MCF 10A (cell line): ENCODE measurements at regions not wholly inside any gene's neighbourhood (a gene's known extent, or its start where the extent isn't known, plus 50 kb on each side); places are given as distances from the start of the nearest gene placed in this dataset.
A peak's percentile ranks its signal among the peaks of the same experiment; 100 is the strongest.

Source experiments
- BruUV-seq: library from RNA; stranded (reverse); fragments of 400-500 nt; replicated peaks from 2 replicates; lab custom pipeline; 2021; lab: Mats Ljungman, UMichigan
- CTCF ChIA-PET: fragments of 300-600 bp; sonication (Branson Sonifier 250); formaldehyde crosslinking; extraction: SDS; loops from one replicate; lab custom pipeline; 2021; ENCODE audit warnings: antibody characterized with exemption, inconsistent platforms; lab: Yijun Ruan, JAX
- POLR2A ChIA-PET: fragments of 300-600, 350-650 bp; sonication (Branson Sonifier 250); formaldehyde crosslinking; extraction: SDS; loops from one replicate; lab custom pipeline; 2020; ENCODE audit warnings: antibody characterized with exemption, inconsistent platforms; lab: Yijun Ruan, JAX
- DNase-seq: peaks from one replicate; pipeline ENCODE4 v3.0.0-alpha.2; 2018; ENCODE audit not compliant: unreplicated experiment
- H3K27ac Mint-ChIP-seq: one replicate; pipeline ENCODE4 v1.8.0; 2022; ENCODE audit warnings: mild to moderate bottlenecking, low read depth, mixed read lengths; ENCODE audit not compliant: unreplicated experiment
- H3K27me3 Mint-ChIP-seq: one replicate; pipeline ENCODE4 v1.8.0; 2022; ENCODE audit warnings: mixed read lengths; ENCODE audit not compliant: insufficient read depth, unreplicated experiment
- H3K36me3 Mint-ChIP-seq: one replicate; pipeline ENCODE4 v1.8.0; 2022; ENCODE audit warnings: mild to moderate bottlenecking, moderate library complexity, mixed read lengths; ENCODE audit not compliant: insufficient read depth, unreplicated experiment
- H3K4me1 Mint-ChIP-seq: one replicate; pipeline ENCODE4 v1.8.0; 2022; ENCODE audit warnings: mixed read lengths; ENCODE audit not compliant: insufficient read depth, unreplicated experiment
- H3K4me3 Mint-ChIP-seq: one replicate; pipeline ENCODE4 v1.8.0; 2022; ENCODE audit warnings: mild to moderate bottlenecking, moderate library complexity, mixed read lengths; ENCODE audit not compliant: unreplicated experiment
- H3K9me3 Mint-ChIP-seq: one replicate; pipeline ENCODE4 v1.8.0; 2022; ENCODE audit warnings: mixed read lengths; ENCODE audit not compliant: unreplicated experiment
- CTCF ChIP-seq: fragments of 200-600 bp; IDR thresholded peaks from one replicate; pipeline ENCODE4 v1.8.0; 2022; ENCODE audit warnings: antibody characterized with exemption, mild to moderate bottlenecking; ENCODE audit not compliant: unreplicated experiment
- intact Hi-C: fragments of 100-400 bp; cut with micrococcal nuclease; formaldehyde crosslinking; loops from 2 replicates; pipeline ENCODE4 v1.14.1; 2022

- Mint-ChIP-seq H3K27ac (no peak overlapping the region), H3K27me3 (peaks cover 75% of the 10 kb centered on the region), H3K9me3 (no peaks in the 10 kb centered on the region), H3K4me1 (peaks cover 6% of the 10 kb centered on the region), H3K36me3 (no peaks in the 10 kb centered on the region), H3K4me3 (no peak overlapping the region)
- intact Hi-C loops, result no loop called here
- CTCF ChIA-PET, result no interaction called here
- no peak for DNase-seq
- no peak for TF ChIP-seq CTCF
- BruUV-seq, result no TSS peak
- POLR2A ChIA-PET, result no interaction called here
Measured at GRCh38 chr4:1524761-1525160, 118.5 kb upstream of the NKX1-1 start.

- intact Hi-C loops, result no loop called here
- no peaks in the 10 kb centered on the region for H3K9me3 Mint-ChIP-seq
- no peak overlapping the region for H3K27ac Mint-ChIP-seq
- no TSS peak for BruUV-seq
- no peak overlapping the region for H3K4me3 Mint-ChIP-seq
- peaks cover 75% of the 10 kb centered on the region for H3K27me3 Mint-ChIP-seq
- peak; percentile 6 for DNase-seq
- no peaks in the 10 kb centered on the region for H3K36me3 Mint-ChIP-seq
- CTCF ChIA-PET, result no interaction called here
- no peak for TF ChIP-seq CTCF
- POLR2A ChIA-PET, result no interaction called here
- H3K4me1 Mint-ChIP-seq, result peaks cover 6% of the 10 kb centered on the region
Measured at GRCh38 chr4:1523907-1524636, 117.8 kb upstream of the NKX1-1 start.

GRCh38 chr4:1523506-1523905, 117.3 kb upstream of the NKX1-1 start:
- POLR2A ChIA-PET, result no interaction called here
- TF ChIP-seq CTCF, result no peak
- Mint-ChIP-seq H3K27me3 (peaks cover 69% of the 10 kb centered on the region), H3K4me3 (no peak overlapping the region), H3K27ac (no peak overlapping the region), H3K36me3 (no peaks in the 10 kb centered on the region), H3K9me3 (no peaks in the 10 kb centered on the region), H3K4me1 (peaks cover 6% of the 10 kb centered on the region)
- CTCF ChIA-PET, result no interaction called here
- DNase-seq, result no peak
- intact Hi-C loops, result no loop called here
- no TSS peak for BruUV-seq

- H3K27me3 Mint-ChIP-seq, result peaks cover 64% of the 10 kb centered on the region
- POLR2A ChIA-PET, result no interaction called here
Measured at GRCh38 chr4:1523033-1523432, 116.8 kb upstream of the NKX1-1 start.

More at GRCh38 chr4:1523033-1523432, 116.8 kb upstream of the NKX1-1 start:
- H3K9me3 Mint-ChIP-seq, result no peaks in the 10 kb centered on the region
- intact Hi-C loops, result no loop called here
- H3K36me3 Mint-ChIP-seq, result no peaks in the 10 kb centered on the region
- CTCF ChIA-PET, result no interaction called here
- H3K27ac Mint-ChIP-seq, result no peak overlapping the region
- DNase-seq, result no peak
- BruUV-seq, result no TSS peak
- no peak overlapping the region for H3K4me3 Mint-ChIP-seq
- H3K4me1 Mint-ChIP-seq, result peaks cover 6% of the 10 kb centered on the region
- TF ChIP-seq CTCF, result no peak
